Inferior parietal cortex (tissue), 1 donor: ENCODE measurements at regions not wholly inside any gene's neighbourhood (a gene's known extent, or its start where the extent isn't known, plus 50 kb on each side); places are given as distances from the start of the nearest gene placed in this dataset.
"Not testable (repeated sequence)": the region's sequence is repeated elsewhere in the genome, so short reads cannot be mapped to it uniquely, and the experiment has no call there.

Experiments
- DNase-seq: peaks from one replicate; pipeline ENCODE4 v3.0.0-alpha.2; 2016; ENCODE audit errors: extremely low spot score

DNA sequence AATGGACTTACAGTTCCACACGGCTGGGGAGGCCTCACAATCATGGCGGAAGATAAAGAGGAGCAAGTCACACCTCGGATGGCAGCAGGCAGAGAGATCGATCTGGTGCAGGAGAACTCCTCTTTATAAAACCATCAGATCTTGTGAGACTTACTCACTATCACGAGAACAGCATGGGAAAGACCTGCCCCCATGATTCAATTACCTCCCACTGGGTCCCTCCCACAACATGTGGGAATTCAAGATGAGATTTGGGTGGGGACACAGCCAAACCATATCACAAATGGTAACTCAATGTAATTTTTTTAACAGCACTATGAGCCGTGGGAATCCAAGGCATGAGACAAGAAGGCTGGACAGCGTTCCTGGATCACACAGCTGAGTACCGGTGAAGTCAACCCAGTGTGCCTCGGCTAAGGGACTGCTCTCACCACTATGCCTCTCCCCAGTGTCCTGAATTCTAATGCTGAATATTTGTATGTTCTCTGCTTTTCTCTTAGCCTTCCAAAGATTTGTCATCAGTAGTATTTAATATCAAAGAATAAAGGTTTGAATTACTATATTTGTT lies 84.3 kb downstream of the IRS2 start:
- DNase-seq = not testable (repeated sequence)

DNA sequence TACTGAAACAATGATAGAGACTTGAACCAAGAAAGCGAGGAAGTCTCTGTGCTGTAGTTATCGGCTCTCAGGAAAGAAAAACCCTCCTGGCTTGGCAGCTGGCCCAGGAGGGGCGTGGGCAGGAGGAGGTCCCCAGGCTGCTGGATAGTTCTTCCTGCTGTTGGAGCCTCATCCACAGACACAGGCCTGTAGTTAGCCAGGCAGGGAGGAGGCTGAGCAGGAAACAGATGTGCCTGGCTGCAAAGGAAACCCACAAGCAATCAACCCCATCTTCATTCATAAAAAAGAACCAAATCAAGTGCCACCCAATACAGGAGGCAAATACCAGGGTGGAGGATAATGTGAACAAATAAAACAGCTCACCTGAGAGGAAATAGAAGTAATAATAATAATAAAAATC lies 86.2 kb downstream of the IRS2 start:
- DNase-seq = no peak

DNA sequence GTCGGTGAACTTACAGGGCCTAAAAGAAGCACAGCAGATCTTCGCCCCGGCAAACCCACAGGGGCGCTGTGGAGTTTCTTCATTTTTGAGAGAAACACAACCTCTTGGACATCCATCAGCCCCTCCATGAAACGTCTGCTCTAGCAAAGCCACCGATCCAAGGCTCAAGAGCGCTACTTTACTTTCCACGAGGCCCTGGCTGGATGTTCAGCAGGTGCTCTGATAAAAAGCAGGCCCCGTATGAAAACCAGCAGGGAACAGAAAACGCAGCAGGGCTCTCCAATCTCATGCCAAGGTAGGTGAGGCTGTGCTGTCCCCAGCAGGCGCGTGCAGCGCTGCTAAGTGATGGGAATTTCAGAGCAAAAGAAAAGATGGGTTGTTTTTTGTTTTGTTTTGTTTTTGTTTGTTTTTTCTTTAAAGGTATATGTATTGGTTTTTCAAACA lies 86.7 kb downstream of the IRS2 start:
- no peak for DNase-seq

DNA sequence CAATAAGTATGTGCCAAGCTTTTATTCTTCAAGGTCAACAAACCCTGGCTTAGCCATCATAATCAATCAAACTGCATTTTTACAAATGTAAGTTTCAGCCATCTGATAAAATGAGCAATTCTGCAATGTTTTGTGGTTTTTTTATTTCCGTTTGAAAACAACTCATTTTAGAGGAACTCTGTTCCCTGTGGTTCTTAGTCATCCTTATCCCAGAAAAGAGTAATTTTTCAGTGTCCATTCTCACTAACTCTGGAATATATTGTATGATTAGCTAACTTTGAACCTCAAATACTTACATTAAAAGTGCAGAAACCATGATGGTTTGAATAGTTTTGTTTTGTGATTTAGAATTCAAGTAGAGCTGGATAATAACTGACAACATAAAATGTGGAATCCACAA lies 87.6 kb downstream of the IRS2 start:
- no peak for DNase-seq

DNA sequence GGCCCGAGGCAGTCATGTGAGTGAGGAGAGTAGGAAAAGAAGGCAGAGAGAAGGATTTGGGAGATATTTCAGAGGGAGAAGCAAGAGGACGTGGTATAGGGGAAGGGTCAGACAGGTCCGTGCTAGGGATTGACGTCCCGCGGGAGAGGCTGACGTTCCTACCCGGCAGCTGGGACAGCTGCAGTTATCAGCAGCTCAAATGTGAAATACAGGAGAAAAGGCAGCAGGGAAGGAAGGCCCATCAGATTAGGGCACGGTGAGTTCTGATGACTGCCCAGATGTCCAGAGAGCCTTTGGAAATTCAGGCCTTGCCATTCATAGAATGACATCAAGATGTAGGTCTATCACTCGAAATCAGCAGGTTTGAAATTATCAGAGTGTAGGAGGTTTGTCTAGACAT lies 88.4 kb downstream of the IRS2 start:
- DNase-seq = no peak

DNA sequence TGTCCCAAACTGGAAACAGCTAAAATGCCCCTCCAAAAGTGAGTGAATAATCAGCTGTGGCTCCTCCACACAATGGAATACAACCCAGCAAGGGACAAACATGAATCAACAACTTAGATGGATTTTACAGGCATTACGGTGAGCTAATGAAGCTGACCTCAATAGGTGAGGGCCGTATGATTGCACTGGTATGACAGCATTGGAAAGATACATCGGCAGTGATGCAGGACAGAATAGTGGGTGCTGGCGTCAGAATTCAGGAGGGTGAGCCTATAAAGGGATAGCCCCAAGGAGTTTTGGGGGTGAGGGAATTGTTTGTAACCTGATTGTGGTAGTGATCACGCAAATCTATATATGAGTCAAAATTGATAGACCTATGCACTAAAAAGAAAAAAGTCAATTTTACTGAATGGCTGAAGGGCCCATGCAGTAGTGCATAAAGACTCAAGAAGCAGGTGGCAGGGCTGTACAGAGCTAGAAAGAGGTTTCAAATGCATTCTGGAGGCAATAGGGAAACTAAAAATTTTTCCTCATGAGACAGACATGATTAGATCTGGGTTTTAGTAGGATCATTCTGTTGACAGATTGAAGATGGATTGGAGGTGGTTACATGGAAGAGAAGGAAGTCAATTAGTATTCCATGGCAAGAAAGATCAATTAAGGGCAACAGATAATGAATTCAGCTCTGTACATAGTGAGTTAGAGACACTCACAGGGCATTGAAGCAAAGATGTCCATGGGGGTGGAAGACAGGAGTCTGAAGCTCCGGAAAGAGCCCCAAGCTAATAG lies 90.8 kb downstream of the IRS2 start:
- no peak for DNase-seq

DNA sequence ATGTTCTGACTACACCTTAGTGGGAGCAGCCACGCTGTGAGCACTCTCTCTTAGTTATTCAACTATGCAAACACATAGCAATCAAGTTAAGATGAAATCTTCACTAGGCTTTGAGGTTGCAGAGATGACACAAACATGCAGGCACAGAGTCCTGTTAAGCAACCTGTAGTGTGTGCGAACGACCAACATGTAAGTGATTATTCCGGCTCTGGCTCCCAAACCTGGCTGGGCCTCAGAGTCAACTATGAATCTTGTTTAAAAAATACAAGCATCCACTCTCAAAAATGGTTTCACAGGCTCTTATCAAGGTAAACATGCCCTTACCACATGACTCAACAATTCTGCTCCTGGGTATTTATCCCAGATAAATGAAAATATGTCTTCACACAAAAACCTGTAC lies 91.4 kb downstream of the IRS2 start:
- DNase-seq = no peak

DNA sequence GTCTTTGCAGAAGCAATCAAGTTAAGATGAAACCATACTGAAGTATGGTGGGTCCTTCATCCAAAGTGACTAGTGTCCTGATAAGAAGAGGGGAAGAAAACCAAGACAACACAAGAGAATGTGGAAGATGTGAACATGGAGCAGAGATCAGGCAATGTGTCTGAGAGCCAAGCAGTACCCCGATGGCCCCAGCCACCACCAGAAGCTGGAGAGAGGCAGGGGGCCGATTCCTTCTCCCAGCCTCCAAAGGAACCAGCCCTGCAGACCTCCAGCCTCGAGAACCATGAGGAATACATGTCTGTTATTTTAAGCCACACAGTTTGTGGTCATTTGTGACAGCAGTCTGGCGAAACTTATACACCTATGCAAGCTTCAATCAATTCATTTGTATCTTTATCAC lies 93.2 kb downstream of the IRS2 start:
- no peak for DNase-seq

DNA sequence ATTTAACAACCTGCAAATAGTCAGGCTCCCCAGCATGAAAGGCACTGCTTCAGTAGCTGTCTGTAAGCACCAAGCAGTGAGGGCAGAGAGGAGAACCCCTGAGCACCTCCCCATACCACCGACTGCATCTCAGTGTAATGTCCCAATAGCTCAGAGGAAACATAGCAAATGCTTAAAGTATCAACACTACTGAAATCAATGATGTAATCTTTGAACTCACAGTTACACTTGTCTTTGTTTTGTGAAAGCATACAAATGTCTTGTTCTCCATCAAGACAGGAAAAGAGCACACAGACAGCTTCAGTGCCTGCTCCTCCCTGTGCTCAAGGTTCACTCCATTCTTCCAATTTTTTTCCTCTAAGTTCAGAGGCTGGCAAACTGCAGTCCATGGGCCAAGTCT lies 94.7 kb downstream of the IRS2 start:
- DNase-seq = no peak

DNA sequence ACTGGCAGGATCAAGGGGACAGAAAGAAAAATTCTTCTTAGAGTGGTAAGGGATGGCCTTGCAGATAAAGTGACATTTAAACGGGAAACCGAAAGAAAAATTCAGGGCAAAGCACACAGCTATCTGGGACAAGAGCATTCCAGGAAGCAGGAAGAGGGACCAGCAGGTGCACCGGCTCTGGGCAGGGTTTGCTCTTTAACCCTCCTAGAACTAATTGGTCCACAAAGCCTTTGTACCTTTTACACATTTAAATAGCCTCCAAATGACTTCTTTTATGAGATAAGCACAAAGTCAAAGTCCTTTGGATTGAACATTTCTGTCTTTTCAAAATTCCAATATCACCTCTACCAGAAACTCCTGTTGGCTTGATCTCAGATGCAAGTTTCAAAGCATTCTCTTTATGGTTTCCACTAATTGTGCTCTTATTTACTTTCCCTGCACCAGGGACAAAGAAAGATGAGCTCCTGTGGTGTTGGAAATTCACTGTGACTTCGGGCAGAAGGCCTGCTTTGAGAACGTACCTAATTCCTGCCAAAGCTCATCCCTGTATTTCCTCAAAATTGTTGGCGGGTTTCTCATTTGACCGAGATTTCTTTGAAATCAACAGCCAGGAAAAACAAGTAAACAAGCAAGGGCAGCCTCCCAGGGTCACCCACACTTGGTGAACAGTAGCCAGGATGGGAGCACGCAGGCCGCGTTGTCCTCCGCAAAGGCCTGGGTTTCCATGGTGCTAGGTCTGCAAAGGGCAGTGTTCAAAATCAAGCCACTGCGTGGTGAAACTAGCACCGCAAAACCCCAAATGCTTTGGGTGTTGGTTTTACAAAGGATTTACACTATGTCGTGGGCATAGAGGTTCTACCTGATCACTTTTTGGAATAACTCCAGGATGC lies 98.6 kb downstream of the IRS2 start:
- DNase-seq = no peak

DNA sequence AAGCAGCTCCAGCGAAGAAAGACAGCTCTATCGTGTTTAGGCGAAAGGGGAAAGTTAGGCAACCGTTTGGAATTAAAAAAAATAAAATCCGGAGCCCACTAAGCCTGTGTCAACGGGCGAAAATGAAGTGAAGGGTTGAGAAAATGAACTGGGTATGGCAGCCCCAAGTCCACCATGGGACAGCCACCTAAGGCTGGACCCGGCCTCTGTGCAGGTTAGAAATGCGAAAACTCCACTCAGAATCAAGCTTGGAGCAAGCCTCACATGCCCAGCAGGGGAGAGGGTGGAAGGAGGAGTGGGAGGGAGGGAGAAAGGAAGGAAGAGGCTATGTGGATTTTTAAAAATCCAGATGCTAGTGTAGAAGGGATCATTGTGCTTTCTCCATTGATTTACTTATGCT lies 101.2 kb downstream of the IRS2 start:
- no peak for DNase-seq

DNA sequence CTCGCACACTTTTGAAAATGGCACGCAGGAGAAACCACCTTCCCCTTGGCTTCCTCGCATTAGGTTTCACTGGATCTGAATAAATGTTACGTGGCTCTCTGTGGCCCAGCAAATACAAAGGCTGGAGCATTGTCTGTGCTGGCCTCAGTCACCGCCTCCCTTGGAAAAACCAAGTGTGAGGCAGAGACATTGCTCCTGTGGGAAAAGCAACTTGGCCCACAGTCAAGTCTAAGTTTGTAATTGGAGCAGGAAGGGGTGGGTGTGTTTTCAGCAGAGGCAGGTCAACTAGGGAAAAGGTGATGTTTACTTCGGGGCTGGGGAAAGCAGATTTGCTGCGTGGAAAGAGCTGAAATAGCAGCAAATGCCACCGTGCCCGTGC lies 101.6 kb downstream of the IRS2 start:
- DNase-seq = no peak

DNA sequence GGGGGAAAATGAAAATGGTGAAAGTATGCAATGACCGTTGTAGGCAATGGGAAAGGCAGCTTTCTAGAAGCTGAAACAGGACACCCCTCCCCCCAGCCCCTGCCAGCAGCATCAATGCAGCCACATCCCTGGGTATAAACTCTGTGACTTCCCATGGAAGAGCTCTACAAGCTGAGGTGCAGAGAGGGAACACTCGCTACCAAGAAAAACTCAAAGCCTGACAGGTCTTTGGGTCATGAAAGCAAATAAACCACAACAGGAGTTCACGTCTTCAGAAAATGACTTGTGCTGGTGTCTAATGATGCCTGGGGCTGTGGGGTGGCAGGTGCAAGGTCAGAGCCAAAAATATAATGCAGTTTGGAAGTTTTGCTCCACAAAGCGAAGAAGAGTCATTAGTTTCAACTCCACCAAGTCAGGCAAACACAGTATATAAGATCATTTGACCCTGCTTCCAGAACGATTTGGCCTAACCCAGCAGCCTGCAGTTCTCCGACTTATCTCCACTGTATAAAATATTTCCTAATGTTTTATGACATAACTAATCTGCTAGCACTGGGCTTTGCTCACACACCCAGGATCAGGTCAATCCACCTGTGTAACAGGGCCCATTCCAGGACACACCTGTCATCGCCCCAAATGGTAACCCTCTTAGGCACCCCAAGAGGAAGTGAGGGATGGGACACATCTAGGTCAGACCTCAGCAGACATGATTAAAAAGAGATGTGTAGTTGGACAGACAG lies 102.1 kb downstream of the IRS2 start:
- DNase-seq = no peak

DNA sequence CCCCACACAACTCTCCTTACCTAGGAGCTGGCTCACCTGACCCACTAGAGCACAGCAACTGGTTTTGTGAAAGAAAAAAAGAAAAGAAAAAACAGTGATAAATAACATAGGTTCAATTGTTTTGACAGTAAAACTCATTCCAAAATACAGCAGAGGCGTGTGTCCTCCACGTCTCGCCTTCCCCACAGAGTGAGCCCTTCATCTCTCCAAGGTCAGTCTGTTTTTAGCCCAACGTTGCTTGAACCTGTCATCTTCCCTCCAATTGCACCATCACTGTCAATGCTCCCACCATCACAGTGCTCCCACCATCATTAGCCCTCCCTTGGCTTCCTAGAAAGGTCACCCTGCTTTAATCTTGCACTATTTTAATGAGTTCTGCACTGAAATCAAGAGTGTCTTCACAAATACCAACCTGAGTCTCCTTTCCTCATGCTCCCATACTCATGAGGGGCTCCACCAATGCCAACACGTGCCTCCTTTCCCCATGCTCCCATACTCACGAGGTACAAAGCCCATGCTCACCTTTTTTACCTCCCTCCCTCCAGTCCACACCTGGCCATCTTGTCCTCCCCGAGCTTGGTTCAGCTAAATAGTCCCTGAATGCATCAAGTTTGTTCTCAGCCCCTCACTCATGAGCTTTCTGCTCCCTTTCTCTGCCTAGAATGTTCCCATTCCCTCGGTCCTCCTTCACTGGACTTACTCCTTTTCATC lies 103.7 kb downstream of the IRS2 start:
- no peak for DNase-seq

DNA sequence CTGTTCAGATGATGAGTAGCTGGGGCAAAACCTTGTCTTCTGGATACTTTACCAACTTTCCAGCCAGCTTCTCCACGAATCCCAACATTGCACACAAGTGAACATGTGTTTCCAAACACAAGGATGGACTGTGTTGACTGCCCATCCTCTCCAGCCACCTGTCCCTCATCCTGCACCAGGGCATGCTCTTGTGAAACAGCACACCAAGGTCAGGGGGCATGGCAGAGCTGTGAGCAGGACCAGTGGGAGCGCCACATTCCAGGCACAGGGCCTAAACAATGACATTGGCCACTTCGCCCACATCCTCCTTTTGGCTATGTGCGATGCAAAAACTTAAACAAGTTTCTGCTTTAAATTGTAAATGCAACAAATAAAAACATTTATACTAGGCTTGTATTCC lies 105.5 kb downstream of the IRS2 start:
- no peak for DNase-seq

DNA sequence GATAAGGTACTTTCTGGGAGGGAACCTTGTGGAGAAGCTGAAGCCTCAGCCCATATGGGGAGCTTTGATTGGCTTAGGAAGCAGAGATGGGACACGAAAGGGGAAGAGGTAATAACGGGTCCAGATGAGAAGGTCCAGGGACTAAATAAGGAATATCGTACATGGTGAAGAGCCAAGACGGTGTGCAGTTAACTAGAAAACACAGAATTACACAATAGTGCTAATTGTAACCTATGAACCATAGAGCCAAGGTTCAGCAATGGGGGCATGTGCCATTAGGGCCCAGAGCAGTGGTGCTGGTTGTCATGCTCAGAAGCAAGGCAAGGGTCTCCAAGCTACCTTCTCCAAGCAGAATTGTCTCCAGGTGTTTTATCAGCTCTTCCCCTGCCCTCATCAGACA lies 106.1 kb downstream of the IRS2 start:
- DNase-seq = no peak

DNA sequence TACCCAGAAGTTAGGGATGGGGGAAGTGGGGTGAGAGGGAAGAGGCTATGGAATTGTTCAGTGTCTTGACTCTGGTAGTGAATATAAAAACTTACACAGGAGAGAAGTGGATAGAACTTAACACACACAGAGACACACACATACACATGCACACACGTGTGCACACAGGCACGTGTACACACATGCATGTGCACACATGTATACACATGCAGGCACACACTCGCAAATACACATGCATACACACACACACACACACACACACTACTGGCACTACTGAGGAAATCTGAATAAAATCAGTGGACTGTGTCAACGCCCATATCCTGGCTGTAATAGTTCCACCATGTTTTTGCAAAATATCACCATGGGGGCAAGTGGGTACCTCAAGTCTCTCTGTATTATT lies 107.9 kb downstream of the IRS2 start:
- DNase-seq = no peak

DNA sequence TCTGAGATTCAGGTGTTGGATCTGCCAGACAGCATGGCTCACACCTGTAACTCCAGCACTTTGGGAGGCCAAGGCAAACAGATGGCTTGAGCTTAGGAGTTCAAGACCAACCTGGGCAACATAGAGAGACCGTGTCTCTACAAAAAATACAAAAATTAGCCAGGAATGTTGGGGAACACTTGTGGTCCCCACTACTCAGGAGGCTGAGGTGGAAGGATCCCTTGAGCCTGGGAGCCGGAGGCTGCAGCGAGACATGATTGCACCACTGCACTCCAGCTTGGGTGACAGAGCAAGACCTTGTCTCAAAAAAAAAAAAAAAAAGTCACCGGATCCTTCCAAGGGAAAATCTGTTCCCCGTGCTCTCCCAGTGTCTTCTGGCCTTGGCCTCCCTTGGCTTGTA lies 109.2 kb downstream of the IRS2 start:
- DNase-seq = no peak

DNA sequence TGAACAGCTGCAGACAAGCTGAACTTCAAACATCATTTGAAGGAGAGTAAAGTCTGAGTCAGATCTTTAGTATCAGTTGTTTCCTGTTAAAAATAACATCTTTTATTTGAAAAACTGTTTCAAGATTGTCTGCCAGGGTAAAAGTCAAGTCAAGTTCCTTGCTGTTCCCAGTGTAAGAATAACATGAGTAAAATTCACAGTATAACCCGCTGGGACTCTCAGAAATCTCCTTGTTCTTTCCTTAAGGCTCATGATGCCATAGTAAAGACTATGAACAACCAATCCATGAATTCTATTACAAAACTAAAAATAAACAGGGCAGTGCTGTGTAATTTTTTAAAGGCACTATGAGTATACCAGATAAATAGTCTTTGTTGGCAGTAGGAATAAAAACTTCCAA lies 112.9 kb downstream of the IRS2 start:
- no peak for DNase-seq

DNA sequence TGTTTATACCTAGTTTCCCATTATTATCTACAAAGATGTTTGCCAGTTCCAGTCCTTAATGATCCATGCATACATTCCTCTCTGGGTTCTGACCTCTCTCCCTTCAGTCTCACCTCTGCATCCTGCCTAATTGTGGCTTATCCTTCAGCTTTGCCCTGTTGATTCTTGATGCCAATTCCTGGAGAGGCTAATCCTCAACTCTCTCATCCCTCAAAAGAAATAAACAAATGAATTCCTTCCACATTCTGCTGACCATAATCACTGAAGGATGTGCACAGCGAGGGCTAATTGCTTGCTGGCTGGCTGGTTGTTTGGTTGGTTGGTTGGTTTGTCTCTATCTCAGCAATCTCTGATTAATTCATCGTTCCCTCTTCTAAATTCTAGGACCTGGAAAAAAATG lies 113.8 kb downstream of the IRS2 start:
- no peak for DNase-seq

DNA sequence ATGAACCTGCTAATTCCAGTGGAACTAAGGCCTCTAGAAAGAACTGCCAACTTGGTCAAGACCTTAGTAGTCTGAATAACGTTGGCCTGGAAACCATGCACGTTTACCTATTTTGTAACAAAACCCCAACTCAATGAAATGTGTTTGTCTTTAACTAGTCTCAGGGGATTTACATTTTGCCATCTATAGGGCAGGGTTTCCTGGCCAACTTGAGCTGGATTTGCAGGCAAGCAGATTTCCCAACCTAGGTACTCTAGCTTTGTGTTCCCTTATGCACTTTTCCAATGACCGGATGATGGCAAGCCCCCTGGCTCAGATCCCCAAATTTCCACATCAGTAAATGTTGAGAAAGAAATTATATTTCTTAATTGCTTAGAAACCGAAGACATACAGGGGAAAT lies 114.5 kb downstream of the IRS2 start:
- no peak for DNase-seq

DNA sequence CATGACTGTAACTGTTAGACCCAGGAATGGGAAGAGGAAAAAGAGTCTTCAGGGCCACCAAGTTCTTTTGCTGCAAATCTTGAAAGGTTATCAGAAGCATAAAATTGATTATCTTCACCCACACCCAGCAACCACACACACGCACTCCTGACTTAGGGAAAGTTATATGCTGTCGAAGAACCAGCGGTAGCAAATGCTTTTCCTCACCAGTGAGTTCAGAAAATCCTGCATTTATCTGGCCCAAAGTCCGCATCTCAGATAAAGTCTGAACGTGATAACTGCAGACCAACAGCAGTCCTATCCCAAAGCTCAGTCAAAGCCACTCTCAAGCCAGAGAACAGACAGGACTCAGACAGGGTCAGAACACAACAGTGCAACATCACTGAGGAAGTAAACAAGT lies 115.6 kb downstream of the IRS2 start:
- no peak for DNase-seq
